ENCODE measurements at regions not wholly inside any gene's neighbourhood (a gene's known extent, or its start where the extent isn't known, plus 50 kb on each side); places are given as distances from the start of the nearest gene placed in this dataset.

- TF ChIP-seq CTCF (IDR thresholded peaks at IDR 0.05; ENCODE audit: low read depth, low read length, missing input control) (no peak), RAD21 (IDR thresholded peaks at IDR 0.05) (no peak), REST (IDR thresholded peaks at IDR 0.05) (no peak), ATF3 (IDR thresholded peaks at IDR 0.05) (no peak), TAF1 (conservative IDR thresholded peaks at IDR 0.05) (no peak), RXRA (IDR thresholded peaks at IDR 0.05) (no peak), ZBTB33 (IDR thresholded peaks at IDR 0.05) (no peak), FOXA1 (IDR thresholded peaks at IDR 0.05) (no peak), MAX (IDR thresholded peaks at IDR 0.05) (no peak), HNF4A (conservative IDR thresholded peaks at IDR 0.05) (no peak), FOXA2 (IDR thresholded peaks at IDR 0.05) (no peak), EGR1 (IDR thresholded peaks at IDR 0.05; ENCODE audit: low read depth in 2 of 2) (no peak)
Observed at GRCh38 chr4:110945600-110945999, 322.7 kb upstream of the PITX2 start.

Data from liver (tissue), 3 donors.